NCI-H2227 treated with DMSO at 0.1 percent for 48 hours (cell line): ENCODE measurements at regions not wholly inside any gene's neighbourhood (a gene's known extent, or its start where the extent isn't known, plus 50 kb on each side); places are given as distances from the start of the nearest gene placed in this dataset.
"Not testable (repeated sequence)": the region's sequence is repeated elsewhere in the genome, so short reads cannot be mapped to it uniquely, and the experiment has no call there.

Experiments
- DNase-seq: peaks from one replicate; lab custom pipeline; 2025; lab: John Stamatoyannopoulos, UW

GRCh38 chr16:9593440-9593839 lies 502.0 kb downstream of the HAPSTR1 start:
- DNase-seq, result no peak

DNA sequence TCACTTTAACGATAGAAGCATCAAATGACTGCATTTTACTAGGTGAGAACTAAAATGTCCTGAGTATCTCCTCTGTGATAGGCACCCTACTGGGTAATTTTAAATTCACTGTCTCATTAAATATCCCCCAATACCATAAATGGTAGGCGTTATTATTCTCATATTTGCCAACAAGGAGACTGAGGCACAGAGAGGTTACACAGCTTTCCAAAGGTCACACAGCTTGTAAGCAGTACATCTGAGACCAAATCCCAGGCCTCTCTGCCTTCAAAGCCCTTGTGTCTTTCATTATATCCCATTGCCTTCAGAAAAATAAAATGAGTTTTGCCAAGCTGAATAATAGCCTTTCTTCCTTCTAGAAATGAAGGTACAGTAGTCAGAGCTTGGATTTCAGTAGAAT lies 502.6 kb downstream of the HAPSTR1 start:
- no peak for DNase-seq

- DNase-seq, result no peak
These were observed 503.5 kb downstream of the HAPSTR1 start for GRCh38 chr16:9594946-9595345.

- no peak for DNase-seq
These were observed 503.9 kb downstream of the HAPSTR1 start for GRCh38 chr16:9595393-9595792.

DNA sequence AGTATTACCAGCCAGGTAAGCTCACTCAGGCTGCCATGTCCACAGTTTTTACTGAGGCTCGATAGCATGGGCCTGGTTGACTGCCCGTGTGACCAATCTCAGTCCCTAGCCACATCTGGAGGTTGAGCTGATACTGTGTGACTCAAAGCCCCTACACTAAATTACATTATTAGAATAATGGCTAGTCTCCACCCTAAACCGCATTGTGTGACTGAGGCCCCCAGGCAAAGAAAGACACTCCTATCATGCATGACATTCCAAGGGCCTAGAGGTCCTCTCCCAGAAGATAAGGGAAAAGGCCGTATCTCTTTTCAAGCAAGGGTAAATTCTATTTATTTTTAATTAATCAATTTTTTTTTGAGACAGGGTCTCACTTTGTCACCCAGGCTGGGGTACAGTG lies 505.3 kb downstream of the HAPSTR1 start:
- no peak for DNase-seq

DNA sequence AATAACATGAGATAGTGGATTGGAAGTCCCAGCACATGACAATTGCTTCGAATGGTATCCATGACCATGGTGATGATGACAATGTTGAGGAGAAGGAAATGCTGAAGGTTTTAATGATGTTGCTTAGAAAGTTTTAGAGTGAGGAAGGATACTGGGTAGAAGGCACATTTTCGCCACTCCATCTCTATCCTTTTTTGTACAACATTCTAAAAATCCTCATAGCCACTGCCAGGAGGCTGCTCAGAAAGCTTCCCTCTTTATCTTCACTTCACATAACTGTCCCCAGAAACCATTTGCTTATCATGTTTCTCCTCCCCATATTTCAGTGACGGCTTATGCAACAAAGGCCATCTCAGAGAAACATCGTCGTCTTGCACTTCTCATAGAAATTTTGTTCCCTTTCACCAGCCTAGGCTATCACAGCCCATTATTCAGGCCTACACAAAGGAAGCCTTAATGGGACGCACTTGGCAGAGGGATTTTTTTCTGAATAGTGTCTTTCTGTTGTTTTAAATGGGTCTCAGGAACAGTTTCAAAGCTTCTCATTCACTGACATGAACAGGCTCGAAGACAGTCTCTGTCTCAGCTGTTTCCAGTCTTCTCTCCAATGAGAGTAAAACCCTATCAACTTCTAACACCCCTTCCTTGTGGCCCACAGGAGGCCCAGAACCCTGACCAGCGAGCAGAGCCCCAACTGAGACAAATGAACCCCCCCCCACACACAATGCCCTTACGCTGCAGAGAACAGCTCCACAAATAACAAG lies 506.7 kb downstream of the HAPSTR1 start:
- DNase-seq, result no peak

DNA sequence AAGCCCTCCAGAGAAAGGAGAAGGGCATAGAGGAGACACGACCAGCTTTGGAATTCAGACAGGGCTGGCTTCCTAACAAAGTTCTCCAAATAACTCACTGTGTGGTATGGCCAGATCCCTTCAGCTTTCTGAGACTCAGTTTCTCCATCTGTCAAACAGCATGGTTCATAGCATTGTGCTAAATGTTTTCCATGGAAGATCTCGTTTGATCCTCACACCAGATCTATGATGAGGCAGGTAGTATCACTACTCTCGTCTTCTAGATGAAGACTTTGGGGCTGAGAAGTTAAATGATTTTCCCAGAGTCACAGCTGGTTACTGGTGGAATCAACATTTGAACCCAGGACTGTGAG lies 507.3 kb downstream of the HAPSTR1 start:
- DNase-seq, result no peak

- no peak for DNase-seq
These were observed 508.1 kb downstream of the HAPSTR1 start for GRCh38 chr16:9599415-9600120.

DNA sequence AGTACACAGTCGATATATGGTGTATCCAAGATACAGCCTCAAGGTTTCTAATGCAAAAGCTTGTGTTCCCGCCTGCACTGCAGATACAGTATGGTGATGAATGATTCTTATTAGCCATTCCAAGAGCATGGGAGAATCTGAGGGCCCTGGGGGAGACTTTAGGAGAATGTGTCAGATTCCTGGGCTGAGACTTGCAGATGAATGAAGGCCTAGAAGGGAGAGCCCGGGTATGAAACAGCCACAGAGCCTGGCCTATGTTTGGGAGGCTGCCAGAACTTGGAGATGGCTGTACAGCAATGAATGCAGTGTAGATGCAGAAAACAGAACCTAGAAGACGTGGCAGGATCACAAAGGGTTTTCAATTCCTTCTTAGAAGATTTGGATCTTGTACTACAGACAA lies 510.7 kb downstream of the HAPSTR1 start:
- DNase-seq, result no peak

GRCh38 chr16:9603316-9603715 lies 511.9 kb downstream of the HAPSTR1 start:
- DNase-seq, result no peak

DNA sequence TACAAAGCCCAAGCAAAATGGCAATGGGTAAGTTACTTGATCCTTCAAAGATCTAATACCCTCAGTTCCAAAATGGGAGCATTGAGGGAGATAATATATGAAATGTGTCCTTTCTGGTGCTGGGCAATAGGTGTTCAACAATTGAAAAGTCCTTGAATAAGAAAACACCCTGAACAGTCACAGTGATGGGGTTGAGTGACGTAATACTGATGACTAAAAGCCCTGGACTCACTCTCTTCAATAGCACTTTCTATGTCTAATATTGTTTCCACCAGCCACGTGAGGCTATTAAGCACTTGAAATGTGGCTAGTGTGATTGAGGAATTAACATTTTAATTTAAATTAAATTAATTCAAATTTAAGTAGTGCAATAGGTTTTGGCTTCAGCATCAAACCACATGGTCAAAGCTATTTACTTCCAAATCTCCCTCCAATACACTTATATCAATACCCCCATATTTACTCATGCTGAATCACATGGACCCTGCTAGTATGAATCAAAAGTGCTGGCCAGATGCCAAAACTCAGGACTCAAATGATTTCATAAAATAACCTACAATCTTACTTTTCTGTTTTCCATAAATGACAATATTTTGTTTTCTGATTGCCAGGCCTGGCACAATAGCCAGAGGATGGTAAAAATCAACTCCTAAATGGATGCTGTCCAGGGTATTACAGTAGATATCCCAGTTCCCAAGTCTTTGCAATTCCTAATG lies 516.2 kb downstream of the HAPSTR1 start:
- no peak for DNase-seq

- DNase-seq, result no peak
These were observed 519.3 kb downstream of the HAPSTR1 start for GRCh38 chr16:9610727-9611126.

- no peak for DNase-seq
These were observed 520.8 kb downstream of the HAPSTR1 start for GRCh38 chr16:9612267-9612666.

GRCh38 chr16:9614389-9614788 lies 522.9 kb downstream of the HAPSTR1 start:
- DNase-seq, result no peak

GRCh38 chr16:9622268-9622667 lies 530.8 kb downstream of the HAPSTR1 start:
- no peak for DNase-seq

DNA sequence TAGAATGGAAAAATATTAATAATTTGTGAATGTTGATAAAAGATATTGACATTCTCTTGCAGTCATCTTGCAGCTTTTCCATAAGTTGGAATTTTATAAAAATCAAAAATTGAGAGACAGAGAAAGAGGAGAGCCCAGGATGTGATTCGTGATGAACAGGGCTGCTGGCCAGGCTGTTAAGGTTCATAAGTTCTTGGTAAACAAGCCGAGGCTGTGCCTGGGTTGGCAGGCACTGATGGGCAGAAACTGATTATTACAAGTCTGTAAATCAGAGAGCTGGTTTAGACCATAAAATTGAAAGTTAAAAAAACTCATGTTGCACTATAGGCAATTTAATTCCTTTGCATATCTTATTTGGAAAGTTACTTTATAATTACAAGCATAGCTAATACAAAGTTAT lies 533.7 kb downstream of the HAPSTR1 start:
- no peak for DNase-seq

GRCh38 chr16:9627427-9627826 lies 536.0 kb downstream of the HAPSTR1 start:
- no peak for DNase-seq

- no peak for DNase-seq
These were observed 538.7 kb downstream of the HAPSTR1 start for GRCh38 chr16:9630119-9630518.

GRCh38 chr16:9630985-9631384 lies 539.5 kb downstream of the HAPSTR1 start:
- DNase-seq, result no peak

GRCh38 chr16:9633844-9634243 lies 542.4 kb downstream of the HAPSTR1 start:
- no peak for DNase-seq

GRCh38 chr16:9635150-9635720 lies 543.8 kb downstream of the HAPSTR1 start:
- not testable (repeated sequence) for DNase-seq

GRCh38 chr16:9644258-9644657 lies 538.0 kb downstream of the GRIN2A start:
- DNase-seq, result no peak

GRCh38 chr16:9645911-9646310 lies 536.3 kb downstream of the GRIN2A start:
- no peak for DNase-seq
